NCI-H2227 (cell line): ENCODE measurements at regions not wholly inside any gene's neighbourhood (a gene's known extent, or its start where the extent isn't known, plus 50 kb on each side); places are given as distances from the start of the nearest gene placed in this dataset.

Experiments used
- DNase-seq: peaks from one replicate; lab custom pipeline; 2025; ENCODE audit not compliant: unreplicated experiment; lab: John Stamatoyannopoulos, UW

DNA sequence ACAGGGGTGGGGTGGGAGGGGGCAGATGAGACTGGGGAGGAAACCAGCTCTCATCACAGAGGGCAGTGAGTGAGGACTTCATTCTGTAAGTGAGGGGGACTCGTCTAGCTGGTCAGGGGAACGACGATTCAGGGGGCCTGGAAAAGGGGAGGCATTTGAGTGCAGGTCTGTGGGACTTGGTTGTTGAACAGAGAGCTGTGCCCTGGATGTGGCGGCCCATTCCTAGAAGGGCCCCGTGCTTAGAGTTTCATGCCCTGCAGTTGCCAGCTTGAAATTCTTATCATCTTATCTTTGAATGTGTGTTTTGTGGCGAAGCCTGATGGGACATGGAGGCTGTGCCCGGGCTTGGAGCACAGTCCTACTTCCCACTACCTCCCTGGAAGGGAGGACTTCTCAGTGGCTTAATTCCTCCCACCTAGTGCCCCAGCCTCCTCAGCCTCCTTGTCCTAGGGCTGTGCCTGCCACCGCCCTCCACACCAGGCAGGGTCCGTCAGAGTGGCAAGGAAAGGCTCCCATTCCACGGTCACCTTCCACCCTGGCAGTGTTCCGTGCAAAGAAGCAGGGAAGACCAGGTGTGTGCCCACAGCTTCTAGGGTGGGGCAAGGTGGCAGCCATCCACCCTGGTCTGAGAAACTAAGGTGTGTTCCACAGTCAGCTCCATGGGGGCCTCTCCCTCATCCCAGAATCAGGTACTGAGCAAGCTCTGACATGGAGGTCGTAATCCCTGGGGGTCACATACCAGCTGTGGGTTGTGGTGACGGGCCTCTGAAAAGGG is 59.7 kb upstream of the LMO1 start:
- DNase-seq = no peak

DNA sequence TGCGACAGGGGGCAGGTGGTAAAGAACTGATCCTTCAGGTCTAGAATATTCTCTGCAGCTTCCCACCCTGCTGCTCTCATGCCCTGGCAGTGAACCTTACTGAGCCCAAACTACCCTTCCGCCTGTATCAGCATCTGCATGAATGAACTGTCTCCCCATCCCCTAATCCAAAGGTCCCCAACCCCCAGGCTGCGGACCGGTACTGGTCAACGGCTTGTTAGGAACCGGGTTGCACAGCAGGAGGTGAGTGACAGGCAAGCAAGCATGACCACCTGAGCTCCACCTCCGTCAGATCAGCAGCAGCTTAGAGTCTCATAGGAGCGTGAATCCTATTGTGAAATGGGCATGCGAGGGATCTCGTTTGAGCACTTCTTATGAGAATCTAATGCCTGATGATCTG is 58.2 kb upstream of the LMO1 start:
- DNase-seq = no peak

DNA sequence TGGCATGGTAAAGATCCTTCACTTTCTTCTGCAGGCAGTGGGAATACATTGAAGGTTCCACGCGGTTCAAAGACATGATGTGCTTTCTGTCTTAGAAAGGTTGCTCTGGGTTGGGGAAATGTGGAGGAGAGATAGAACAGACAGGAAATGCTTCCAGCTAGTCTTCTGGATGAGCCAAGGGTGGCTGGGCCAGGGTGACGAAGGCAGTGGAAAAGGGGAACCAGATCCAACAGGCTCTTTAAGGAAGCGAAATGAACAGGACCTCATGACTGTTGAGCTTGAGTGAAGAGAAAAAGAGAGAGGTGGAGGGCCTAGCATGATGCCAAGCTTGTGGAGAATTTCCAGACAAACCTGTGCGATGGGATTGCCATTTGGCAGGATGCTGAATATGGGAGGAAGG is 56.4 kb upstream of the LMO1 start:
- DNase-seq = no peak

DNA sequence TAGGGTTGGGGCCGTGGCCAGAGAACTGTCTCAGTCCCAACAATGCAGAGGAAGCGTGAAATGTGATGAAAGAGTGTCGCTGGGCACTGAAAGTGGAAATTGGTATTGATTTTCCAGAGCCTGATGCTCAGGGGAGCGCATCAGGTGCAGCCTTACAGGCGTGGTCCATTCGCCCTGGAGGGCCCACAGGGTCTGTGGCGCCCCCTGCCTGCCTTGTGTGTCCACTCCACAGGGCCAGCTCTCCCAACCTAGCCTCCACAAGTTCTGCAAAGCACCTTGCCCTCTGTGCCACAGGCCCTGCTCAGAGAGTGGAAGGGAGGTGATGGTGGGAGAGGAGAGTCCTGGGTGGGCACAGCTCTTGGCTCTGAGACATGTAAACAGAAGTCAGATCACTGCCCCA is 54.9 kb upstream of the LMO1 start:
- peak; percentile 80 for DNase-seq

DNA sequence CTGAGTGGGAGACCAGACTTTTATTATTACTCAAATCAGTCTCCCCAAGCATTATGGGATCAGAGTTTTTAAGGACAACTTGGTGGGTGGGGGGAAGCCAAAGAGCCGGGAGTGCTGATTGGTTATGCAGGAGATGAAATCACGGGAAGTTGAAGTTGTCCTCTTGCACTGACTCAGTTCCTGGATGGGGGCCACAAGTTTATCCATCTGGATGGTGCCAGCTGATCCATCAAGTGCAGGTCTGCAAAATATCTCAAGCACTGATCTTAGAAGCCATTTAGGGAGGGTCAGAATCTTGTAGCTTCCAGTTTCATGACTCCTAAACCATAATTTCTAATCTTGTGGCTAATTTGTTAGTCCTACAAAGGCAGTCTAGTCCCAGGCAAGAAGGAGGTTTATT is 53.5 kb upstream of the LMO1 start:
- DNase-seq = no peak

DNA sequence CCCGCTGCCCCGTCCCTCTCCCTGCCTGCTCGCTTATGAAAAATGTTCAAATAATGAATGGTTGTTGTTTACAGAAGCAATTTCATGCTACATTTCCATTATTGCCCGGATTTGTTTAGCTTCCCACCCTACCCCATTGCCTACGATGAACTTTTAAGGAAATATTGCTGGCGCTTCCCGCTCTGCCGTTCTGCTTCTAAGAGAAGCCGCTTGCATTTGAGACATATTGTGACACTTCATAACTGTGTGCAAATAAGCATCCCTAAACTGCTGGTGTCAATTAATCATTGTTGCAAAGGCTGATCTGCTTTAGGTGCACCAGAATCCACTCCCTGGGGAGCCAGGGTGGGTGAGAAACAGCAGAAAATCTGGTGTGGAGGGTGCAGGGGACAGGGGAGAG is 52.3 kb upstream of the LMO1 start:
- no peak for DNase-seq

DNA sequence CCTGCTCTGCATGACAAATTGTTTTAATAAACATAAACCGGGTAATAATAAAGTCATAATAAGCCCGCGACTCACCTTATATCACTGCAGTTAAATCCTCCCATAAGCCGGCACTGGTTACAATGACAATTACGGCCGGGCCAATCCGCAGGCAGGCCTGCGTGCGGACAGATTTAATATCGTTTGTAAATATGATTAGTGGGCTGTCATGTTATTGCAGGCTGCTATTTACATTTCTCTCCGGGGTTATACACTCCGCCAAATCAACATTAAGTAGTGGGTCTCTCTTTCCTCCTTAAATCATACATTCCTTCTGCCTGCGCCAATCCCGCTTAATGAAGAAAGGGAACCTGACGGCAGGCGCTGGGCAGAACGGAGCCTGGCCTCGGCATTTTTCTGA is 51.8 kb upstream of the LMO1 start:
- peak; percentile 35 for DNase-seq

DNA sequence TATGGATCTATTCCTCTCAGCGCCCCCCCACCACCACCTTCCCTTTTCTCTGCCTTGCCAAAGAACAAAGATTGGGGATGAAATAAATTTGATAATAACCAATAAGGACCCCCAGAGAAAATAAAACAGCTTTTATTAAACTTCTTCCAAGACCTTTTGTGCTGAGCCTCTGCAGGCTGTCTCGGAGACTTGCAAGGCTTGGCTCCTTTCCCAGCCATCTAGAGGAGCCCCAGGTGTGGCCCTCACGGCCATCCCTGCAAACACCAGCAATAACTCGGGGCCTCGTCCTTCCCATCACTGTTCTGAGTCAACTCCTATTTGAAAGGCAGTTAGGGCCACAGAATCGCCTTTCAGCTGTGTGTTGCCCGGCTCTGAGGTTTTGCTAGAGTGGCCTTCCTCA is 51.2 kb upstream of the LMO1 start:
- DNase-seq = peak; percentile 26

DNA sequence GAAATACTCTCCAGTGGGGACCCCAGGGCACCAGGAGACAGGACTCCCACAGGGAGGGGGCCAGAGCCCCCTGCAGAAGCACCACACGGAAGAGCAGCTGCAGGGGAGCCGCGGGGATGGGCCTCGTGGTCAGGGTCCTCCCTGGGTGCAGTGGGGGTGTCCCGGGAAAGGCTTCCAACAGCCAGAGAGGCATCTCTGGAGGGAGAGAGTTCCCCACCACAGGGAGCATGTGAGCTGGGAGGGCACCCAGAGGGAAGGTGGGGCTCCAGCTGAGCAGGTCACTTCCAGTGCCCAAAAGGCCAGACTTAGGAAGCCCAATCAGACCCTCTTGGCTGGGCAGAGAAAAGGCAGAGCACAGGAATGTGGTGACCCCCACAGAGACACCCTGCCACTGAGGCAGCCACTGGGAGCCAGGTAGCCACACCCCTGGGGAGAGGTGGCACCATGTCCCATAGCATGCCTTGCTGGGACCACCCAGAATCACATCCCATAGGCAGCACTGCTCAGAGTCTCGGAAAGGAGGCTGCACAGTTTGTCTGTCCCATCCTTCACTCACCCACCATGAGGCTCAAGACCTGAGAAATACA is 49.9 kb upstream of the LMO1 start:
- DNase-seq = no peak
